ENCODE measurements at regions not wholly inside any gene's neighbourhood (a gene's known extent, or its start where the extent isn't known, plus 50 kb on each side); places are given as distances from the start of the nearest gene placed in this dataset.

- Histone ChIP-seq H3K4me3 (no peak overlapping the region), H3K9me3 (no peaks in the 10 kb centered on the region), H3K4me1 (ENCODE audit: low read depth) (peaks cover 8% of the 10 kb centered on the region), H3K36me3 (ENCODE audit: low read depth) (no peaks in the 10 kb centered on the region)
- intact Hi-C loops (cut with DNase I, micrococcal nuclease): no loop called here
- no peak for TF ChIP-seq CTCF (IDR thresholded peaks at IDR 0.05)
- DNase-seq (no peak), ATAC-seq (no peak)
Observed at GRCh38 chr20:10960416-10960815, 286.6 kb upstream of the JAG1 start.

- intact Hi-C loops (cut with DNase I, micrococcal nuclease): no loop called here
- peak; percentile 84 for ATAC-seq
- TF ChIP-seq CTCF (IDR thresholded peaks at IDR 0.05): no peak
- DNase-seq: peak in 1 of 3 donors; percentile 29
- H3K36me3 ChIP-seq (ENCODE audit: low read depth): no peaks in the 10 kb centered on the region
- no peaks in the 10 kb centered on the region for H3K9me3 ChIP-seq
- H3K4me3 ChIP-seq: no peak overlapping the region
- H3K4me1 ChIP-seq (ENCODE audit: low read depth): peaks cover 8% of the 10 kb centered on the region
Observed at GRCh38 chr20:10961651-10962288, 288.0 kb upstream of the JAG1 start.

GRCh38 chr20:10962937-10963336 is 289.1 kb upstream of the JAG1 start:
- peaks cover 8% of the 10 kb centered on the region for H3K4me1 ChIP-seq (ENCODE audit: low read depth)
- DNase-seq: no peak
- no peaks in the 10 kb centered on the region for H3K9me3 ChIP-seq
- H3K36me3 ChIP-seq (ENCODE audit: low read depth): no peaks in the 10 kb centered on the region
- TF ChIP-seq CTCF (IDR thresholded peaks at IDR 0.05): no peak
- no peak for ATAC-seq
- no peak overlapping the region for H3K4me3 ChIP-seq
- intact Hi-C loops (cut with DNase I, micrococcal nuclease): no loop called here

- ATAC-seq: peak; percentile 52
Observed at GRCh38 chr20:10963717-10964266, 290.0 kb upstream of the JAG1 start.

GRCh38 chr20:10965936-10966470 is 292.2 kb upstream of the JAG1 start:
- peaks cover 12% of the 10 kb centered on the region for H3K4me1 ChIP-seq (ENCODE audit: low read depth)
- no peaks in the 10 kb centered on the region for H3K9me3 ChIP-seq
- ATAC-seq: peak; percentile 67
- peak in 1 of 3 donors; percentile 30 for DNase-seq
- intact Hi-C loops (cut with DNase I, micrococcal nuclease): no loop called here
- no peak overlapping the region for H3K4me3 ChIP-seq
- H3K36me3 ChIP-seq (ENCODE audit: low read depth): no peaks in the 10 kb centered on the region
- no peak for TF ChIP-seq CTCF (IDR thresholded peaks at IDR 0.05)

More at GRCh38 chr20:10963717-10964266, 290.0 kb upstream of the JAG1 start:
- intact Hi-C loops (cut with DNase I, micrococcal nuclease): no loop called here
- Histone ChIP-seq H3K4me3 (no peak overlapping the region), H3K9me3 (no peaks in the 10 kb centered on the region), H3K36me3 (ENCODE audit: low read depth) (no peaks in the 10 kb centered on the region), H3K4me1 (ENCODE audit: low read depth) (peaks cover 8% of the 10 kb centered on the region)
- no peak for DNase-seq
- no peak for TF ChIP-seq CTCF (IDR thresholded peaks at IDR 0.05)

All from mucosa of descending colon (tissue), 3 donors.